HG02759 (cell line): ENCODE measurements at regions not wholly inside any gene's neighbourhood (a gene's known extent, or its start where the extent isn't known, plus 50 kb on each side); places are given as distances from the start of the nearest gene placed in this dataset.

Source experiments
- ATAC-seq: cut with Tn5 transposase; IDR thresholded peaks from one replicate; pipeline ENCODE4 v1.9.1; 2021; ENCODE audit warnings: mild to moderate bottlenecking, moderate library complexity; ENCODE audit not compliant: unreplicated experiment

DNA sequence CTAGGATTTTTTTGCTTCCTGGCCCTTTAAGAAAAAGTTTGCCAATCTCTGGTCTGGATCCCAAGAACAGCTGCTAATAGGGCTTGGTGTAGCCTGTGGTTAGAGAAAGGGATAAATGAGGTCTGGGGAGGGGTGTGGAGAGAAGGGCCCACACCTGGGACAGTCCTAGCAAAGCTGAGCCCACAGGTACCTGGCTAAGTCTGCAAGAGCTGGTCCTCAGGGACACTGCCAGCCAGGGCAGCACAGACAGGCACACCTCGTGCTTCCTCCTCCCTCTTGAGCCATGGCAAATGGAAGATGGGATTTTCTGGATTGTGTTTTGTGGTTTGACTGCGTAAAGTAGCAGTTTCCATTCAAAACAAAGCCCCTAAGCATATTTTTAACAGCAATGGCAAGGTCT, 217.5 kb downstream of the SOX9 start:
- no peak for ATAC-seq

DNA sequence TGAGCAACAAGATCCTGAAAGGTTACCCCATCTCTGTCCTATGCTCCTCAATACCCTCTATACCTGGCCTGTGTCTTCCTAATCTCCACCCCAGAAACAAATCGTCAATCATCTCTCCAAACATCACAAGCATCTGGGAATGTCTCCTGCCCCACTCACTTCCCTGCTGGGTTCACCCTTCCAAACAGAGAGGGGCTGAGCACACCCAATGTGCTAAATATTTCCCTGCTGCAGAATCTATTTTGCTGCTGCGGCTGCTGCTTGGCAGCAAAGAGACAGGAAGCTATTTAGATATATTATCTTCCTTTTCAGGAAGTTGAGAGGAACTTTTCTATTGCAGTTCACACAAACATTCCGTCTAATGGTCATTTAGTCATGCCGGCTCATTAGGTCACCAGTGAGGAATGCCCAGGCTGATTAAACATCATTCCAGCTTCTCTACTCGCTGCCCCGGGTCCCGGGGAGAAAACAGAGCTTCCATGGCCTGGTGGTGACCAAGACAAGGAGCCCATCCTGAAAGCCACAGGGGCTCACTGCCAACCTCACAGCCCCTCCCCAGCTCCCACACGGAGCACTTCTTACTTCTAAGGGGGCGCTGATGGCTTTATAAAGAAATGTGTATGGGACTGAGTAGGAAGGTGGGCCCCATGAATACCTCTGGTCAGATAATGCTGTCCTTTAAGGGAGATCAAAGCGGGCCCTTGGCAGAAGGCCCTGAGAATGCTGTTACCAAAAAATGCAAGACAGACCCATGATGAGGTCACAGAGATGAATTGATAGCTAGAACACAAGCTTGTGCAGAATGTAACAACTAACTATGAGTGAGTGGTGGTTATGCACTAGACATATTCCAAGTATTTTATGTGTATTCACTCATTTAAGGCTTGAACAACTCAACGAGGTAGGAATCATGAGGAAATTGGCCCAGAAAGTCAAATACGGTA, 218.3 kb downstream of the SOX9 start:
- ATAC-seq, result no peak

DNA sequence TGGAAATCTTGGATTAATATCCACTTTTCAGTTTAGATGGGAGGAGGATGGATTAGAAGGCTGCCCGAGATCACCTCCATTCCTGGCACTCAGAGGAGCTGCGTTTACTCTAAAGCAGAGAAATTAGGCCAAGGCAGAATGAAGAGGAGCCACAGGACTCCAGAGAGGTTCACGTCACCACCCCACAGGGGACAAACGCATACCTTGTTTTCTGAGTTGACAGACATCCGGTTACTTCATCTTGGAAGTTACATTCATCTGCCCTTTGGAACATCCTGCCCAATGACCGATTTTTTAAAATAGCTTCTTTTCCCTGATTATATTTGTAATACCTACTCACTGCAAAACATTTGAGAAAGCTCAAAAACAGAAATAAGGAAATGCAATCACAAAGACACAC, 220.0 kb downstream of the SOX9 start:
- no peak for ATAC-seq

DNA sequence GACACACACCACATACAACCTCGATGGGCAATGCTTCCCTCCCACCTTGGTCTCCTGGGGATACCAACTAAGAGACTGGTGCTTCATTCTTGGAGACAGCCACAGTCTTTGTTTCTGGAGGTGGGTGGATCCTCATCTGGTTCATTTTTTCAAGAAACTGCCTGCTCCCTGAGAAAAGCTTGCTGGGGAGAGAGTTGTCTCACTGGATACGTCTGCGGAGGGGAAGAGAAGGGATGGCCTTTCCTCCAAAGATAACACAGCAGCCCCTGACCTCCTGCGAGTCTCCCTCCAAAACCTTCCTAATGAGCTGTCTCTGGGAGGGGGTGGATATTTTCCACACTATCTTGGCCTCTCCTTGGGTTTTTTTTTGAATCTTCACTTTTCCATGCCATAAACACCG, 221.2 kb downstream of the SOX9 start:
- no peak for ATAC-seq

DNA sequence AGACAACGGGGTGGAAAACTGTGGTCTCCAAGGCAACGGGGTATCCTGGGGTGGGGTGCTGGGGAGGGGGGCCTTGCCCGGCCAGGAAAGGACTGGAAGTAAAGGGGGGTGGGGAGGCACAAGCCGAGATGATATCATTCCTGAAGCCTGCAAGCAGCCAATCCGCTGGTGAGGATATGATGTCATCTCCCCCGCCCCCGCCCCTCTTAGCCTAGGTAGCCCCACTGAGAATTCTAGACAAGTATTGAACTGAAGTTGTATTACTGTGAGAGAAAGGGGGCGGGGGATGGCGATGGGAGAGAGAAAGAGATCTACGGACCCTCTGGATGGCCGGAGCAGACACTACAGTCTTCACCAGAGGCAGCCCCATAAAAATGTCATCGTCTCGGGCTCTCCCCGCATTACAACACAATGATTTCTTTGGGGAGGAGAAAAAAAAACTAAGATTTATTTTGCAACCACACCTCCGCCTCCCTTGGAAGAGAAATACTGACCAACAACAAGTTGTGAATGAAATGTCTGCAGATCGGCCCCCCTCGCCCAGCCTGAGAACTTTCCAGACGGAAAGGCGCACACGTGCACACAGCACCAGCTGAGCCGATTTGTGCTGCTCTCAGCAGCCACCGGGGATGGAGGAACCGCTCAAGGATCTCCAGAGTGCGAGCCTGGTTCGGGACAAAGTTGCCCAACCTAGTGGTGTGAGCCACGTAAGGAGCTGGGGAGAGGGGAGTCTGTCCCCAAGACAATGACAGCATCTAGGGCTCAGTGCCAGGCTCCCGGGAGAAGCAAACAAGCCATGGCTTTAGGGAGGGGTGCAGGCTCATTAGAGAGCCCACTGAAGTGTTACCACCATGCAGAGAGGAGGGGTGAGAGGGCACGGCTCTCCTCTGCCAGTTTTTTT, 222.1 kb downstream of the SOX9 start:
- no peak for ATAC-seq

DNA sequence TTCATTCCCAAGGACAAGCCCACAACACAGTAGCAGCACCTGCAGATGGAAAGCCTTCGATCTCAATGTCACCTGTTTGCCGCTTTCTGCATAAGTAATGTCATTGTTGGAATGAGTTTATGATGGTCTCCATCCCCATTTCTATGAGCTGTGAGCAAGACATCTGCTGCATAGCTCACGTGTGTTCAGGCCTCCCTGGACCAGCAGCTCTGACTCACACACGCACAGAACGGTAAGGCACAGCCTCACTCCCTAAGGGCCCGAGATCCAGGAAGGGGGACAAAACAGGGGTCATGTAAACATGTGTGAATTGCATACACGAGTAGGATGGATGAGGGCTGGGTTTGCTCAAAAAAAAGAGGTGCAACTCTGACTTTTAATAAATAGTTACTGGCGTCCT, 223.1 kb downstream of the SOX9 start:
- no peak for ATAC-seq

DNA sequence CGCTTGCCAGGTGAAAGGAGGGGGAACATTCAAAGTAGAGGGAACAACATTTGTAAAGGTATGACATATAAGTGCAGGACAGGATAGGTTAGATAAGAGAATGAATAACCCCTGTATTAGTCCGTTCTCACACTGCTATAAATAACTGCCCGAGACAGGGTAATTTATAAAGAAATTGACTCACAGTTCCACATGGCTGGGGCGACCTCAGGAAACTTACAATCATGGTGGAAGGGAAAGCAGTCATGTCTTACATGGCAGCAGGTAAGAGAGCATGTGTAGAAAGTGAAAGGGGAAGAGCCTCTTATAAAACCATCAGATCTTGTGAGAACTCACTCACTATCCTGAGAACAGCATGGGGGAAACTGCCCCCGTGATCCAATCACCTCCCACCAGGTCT, 223.8 kb downstream of the SOX9 start:
- ATAC-seq, result no peak

DNA sequence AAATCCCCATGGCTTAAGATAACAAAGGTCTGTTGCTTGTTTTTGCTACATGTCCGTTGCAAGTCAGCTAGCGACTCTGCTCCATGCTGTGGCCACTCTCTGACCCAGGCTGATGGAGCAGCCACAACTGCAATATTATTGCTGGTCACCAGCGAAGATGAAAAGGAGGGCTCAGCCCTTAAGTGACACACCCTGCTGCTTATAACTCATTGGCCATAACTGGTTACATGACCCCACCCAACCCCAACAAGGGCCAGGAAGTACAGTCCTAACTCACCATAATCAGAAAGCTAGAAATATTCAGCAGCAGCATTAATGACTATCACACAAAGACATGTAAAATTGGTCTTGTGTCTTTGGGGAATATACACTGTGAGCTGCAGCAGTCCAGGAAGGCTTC, 224.3 kb downstream of the SOX9 start:
- no peak for ATAC-seq

DNA sequence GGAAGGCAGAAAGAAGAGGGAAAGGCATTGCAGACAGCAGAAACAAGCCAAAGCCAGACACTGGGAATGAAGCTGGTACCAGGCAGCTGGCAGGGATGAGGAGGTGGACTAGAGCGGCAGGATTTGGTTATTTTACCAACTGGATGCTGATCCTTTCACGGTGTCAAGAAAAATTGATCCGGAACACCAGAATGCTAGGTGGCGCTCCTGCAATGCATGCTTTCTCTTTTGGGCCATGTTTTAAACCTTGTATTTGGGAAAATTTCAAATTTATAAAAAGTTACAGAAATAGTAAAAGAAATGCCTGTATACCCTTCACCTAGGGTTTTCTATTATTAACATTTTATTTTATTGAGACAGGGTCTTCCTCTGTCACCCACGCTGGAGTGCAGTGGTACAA, 224.7 kb downstream of the SOX9 start:
- no peak for ATAC-seq

DNA sequence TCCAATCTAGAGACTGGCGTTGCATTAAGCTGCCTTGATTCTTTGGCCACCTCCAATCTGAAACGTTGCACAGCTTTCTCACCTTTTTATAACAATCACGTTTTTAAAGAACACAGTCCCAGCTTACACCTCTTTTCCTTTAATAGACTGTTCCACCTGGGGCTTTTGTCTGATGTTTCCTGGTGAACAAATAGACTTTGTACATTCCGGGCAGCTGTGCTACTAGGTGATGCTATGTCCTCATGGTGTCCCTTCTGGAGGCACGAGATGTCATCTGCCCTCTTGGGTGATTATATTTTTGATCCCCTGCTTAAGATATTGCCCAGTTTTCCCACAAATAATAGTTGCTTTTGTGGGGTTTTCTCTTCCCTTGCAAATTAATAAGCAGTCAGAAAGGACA, 225.5 kb downstream of the SOX9 start:
- no peak for ATAC-seq

DNA sequence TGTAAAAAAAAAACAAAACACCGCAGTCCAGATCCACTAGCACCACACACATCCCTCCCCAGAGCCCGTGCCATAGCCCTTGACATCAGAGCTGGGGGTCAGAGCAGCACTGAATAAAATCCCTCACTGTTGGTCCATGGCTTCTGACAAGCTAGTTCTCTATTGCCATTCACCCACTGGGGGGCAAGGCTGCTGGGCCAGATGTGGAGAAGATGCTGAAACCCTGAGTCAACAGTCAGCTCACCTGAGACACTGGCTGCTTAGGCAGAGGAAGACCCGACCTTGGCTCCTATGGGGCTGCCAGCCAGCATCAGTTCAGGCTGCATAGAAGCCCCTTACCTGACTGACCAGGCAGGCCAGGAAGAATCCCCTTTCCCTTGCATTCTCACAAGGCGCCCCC, 228.2 kb downstream of the SOX9 start:
- ATAC-seq, result no peak

DNA sequence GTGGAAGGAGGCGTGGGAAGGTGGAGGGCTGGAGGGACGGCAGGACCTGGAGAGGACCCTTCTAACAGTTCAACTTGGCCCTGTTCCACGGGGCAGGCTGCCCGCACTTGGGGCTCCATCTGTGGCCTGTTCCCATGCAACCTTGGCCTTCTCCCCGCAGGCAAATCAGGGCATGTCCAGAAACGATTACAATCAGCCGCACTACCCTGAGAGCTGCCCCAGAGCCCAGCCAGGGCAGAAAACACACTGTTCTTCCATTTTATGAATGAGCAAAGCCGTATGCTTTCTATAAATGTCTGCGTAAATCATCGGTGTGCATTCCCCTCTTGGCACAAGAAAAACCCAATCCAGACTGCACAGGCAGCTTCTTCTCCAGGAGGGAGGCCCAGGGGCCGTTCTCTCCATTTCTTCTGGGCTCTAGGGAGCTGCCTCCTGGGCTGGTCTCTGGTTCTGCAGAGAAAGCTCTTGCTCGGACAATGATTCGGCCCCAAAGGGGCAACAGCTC, 228.7 kb downstream of the SOX9 start:
- no peak for ATAC-seq

DNA sequence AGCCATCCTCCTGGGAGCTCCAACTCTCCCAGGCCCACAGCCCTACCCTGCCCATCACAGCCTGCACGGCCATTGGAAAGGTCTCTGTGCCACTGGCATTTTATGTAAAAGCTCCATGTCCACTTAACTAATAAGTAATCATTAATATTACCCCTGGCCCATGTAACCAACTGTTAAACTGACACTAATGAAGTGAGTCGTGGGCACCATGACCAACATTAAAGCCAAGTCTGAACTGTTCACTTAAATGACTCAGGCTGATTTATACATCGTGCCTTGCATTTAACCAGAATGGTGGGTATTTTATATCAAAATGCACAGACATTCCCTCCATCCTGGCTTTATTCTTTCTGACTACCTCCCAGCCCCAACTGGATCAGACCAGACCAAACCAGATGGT, 229.3 kb downstream of the SOX9 start:
- no peak for ATAC-seq

DNA sequence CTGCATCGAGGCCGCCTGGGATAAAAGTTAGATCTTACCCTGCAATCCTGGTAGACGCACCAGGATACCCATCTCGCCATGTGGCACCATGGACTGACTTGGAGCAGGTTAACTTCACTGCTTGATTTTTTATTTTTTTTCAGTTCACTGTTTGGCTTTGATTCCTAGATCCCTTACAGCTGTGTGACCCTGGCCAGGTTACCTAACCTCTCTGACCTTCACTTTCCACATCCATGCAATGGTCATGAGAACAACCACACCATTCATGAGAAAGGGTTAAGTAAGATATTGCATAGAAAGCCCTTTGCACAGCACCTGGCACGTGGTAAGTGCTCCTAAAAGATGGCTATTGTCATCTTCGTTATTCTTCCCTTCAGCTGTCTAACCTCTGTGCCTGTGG, 230.5 kb downstream of the SOX9 start:
- ATAC-seq, result no peak

DNA sequence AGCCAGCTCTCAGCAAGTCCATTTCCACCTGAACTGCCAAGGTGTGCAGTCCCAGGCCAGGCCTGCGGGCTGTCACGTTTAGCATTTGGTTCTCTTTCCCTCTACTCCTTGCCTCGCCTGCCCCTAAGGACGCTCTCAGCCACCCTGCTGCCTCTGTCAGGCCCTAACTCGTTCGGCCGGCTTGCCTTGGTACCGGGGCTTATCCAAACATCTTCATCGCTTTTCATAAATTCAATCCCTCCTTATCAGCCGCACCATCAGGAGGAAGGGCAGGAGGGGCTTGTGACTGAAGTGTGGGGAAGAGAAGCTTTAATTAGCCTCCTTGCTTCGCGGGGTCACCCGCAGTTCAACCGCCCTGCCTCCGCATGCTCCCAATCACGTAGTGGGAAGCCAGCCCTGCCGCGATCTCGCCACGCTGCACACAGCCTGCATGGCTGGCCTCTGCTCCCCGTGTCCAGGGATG, 231.1 kb downstream of the SOX9 start:
- no peak for ATAC-seq

DNA sequence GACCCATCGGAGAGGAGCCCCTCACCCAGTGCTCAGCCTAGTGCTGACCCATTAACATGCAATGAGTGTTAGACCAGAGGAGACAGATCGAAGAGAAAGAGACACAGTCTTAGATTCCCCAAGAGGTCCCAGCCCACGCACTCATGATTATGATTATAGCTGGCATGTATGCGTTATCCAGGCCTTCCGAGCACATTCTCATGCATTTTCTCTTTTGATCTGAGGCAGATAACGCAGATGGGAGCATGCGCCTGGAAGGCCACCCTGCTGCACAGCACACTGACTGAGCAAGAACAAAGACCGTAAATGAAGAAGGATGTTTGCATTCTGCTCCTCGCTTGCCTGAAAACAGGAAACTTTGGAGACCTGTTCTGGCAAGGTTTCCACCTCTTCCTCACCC, 232.7 kb downstream of the SOX9 start:
- no peak for ATAC-seq

DNA sequence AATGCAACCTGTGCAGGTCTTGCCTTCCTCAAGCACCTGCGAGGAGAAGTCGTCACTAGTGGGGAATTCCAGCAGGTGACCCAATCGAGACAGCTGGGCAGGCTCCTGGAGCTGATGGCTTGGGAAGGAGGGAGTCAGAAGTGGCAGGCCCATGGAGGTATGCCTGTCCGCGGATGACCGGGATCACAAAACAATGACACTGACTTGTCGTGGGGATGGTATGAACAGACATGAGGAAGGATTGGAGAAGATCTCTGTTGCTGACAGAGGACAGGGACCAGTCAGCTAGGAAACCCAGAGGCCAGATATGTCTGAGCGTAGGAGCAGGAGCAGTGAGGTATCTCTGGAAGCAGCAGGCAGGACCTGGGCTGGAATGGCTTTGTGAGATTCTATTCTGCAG, 233.3 kb downstream of the SOX9 start:
- no peak for ATAC-seq

DNA sequence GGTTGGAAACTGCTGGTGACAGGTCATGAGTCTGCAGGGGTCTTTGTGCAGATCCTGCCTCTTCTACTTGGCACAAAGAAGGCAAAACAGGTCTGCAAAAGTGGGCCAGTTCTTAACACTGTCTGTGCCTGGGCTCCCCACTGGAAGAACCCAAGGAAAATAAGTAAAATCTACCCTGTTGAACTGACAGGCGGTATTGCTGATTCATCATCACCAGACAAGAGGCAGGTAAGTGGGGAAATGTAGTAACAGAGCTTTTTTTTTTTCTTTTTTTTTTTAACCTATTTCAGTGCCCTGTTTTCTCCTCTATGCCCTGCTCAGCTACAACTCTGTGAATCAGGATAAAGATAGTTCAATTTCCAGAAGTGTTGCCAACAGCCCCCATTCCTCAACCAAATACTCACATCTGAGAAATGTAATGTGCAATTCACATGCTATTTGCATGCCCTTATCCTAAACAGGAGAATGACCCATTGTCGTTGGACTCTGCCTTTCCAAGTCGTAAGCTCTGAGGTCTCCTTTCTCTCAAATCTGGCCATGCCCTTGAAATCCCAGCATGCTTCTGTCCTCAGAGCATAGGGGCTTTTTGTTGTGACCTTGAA, 237.0 kb downstream of the SOX9 start:
- ATAC-seq, result no peak

DNA sequence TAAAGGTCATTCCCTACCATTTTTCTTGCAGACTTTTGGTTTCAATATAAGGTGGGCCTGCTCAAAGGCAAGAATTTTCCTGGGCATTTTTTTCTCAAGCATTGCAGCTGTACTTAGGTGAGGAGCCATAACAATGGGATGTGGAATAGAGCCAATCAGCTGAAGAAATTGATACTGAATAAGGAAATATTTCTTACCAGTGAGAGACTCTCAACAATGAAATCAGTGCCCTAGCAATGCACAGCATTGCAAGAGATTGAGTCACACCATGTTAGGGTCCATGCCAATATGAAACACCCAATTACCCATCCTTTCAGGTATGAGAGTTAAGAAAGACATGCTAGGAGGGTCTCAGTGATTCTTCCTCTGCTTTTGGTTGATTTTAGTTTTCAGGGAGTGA, 237.6 kb downstream of the SOX9 start:
- no peak for ATAC-seq

DNA sequence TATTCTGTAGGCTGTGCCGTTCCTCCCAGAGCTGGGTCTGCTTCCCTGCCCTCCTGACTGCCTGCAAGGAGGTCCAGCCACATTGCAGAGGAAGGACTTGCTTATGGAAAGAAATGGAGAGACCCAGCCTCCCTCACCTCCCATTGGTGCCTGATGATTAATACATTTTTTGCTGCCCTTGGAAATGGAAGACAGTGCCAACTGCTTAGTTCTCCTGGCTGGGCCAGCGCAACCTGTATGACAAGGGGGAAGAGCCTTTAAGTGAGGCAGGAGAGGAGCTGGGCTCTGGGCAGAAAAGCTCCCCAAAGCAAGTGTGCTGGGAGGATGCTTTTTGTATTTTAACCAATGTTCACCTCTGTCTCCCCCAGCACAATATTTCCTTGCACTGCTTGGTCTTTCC, 238.5 kb downstream of the SOX9 start:
- ATAC-seq, result no peak

DNA sequence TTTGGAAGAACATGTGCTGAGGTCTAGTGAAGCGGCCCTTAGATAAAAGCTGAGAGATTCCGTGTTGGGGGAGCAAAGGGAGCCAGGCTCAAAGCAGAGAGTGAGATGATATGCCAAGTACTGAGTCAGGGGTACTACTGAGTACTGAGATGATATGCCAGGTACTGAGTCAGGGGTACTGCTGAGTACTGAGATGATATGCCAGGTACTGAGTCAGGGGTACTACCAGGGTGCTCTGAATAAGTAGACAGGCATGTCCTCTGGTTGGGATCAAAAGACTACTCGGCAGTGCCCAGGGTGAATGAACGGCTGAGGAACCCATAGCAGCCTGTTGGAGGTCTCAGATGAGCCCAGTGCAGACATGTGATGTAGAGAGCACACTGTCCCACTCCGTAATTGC, 239.0 kb downstream of the SOX9 start:
- ATAC-seq, result no peak
